ENCODE measurements at regions not wholly inside any gene's neighbourhood (a gene's known extent, or its start where the extent isn't known, plus 50 kb on each side); places are given as distances from the start of the nearest gene placed in this dataset.

DNA sequence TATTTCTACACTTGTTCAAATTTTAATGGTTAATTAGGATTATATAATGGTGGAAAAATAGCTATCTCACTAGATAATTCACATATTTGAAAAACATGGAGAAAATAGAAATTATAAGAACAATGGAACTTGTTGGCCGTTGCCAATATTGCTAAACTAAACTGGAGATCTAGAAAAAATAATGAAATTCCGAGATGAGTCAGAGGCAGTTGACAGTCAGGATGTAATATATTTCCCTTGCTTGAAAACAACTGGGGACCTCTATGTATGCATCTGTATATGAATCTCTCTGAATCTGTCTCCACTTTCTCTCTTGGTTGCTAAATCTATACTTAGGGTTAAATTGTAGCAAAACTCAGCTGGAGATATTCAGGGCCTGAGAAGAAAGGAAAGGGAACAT, 1108.2 kb upstream of the GJE1 start:
- Mint-ChIP-seq H3K27ac (no peak overlapping the region), H3K27me3 (no peaks in the 10 kb centered on the region), H3K4me1 (no peaks in the 10 kb centered on the region), H3K4me3 (no peak overlapping the region), H3K36me3 (ENCODE audit: low read depth) (no peaks in the 10 kb centered on the region), H3K9me3 (no peaks in the 10 kb centered on the region)
- ChIA-PET POLR2A (no interaction called here), CTCF (no interaction called here)
- DNase-seq = no peak
- intact Hi-C loops (cut with micrococcal nuclease) = no loop called here
- no peak for ATAC-seq (ENCODE audit: low read depth)
- TF ChIP-seq, protein P1, sequence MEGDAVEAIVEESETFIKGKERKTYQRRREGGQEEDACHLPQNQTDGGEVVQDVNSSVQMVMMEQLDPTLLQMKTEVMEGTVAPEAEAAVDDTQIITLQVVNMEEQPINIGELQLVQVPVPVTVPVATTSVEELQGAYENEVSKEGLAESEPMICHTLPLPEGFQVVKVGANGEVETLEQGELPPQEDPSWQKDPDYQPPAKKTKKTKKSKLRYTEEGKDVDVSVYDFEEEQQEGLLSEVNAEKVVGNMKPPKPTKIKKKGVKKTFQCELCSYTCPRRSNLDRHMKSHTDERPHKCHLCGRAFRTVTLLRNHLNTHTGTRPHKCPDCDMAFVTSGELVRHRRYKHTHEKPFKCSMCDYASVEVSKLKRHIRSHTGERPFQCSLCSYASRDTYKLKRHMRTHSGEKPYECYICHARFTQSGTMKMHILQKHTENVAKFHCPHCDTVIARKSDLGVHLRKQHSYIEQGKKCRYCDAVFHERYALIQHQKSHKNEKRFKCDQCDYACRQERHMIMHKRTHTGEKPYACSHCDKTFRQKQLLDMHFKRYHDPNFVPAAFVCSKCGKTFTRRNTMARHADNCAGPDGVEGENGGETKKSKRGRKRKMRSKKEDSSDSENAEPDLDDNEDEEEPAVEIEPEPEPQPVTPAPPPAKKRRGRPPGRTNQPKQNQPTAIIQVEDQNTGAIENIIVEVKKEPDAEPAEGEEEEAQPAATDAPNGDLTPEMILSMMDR (IDR thresholded peaks at IDR 0.05) = no peak

DNA sequence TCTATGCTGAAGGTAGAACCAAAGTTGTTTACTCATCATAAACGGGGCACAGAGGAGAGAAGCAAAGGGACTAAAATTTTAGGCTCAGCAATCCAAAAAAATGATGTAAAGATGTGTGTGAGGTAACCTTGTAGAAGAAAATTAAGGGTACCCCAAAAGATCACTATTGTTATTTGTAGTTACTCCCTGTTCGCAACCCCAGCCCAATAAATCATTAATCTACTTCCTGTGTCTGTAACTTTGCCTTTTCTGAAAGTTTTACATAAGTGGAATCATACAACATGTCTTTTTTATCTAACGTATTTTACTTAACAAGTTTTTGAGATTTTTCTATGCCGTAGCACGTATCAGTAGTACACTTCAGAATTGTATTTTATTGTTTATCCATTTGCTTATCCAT, 1114.8 kb upstream of the GJE1 start:
- no peaks in the 10 kb centered on the region for H3K27me3 Mint-ChIP-seq
- no peaks in the 10 kb centered on the region for H3K36me3 Mint-ChIP-seq (ENCODE audit: low read depth)
- no peak for ATAC-seq (ENCODE audit: low read depth)
- CTCF ChIA-PET = no interaction called here
- H3K4me3 Mint-ChIP-seq = no peak overlapping the region
- TF ChIP-seq, protein P1 (IDR thresholded peaks at IDR 0.05) = no peak
- DNase-seq = no peak
- intact Hi-C loops (cut with micrococcal nuclease) = no loop called here
- H3K9me3 Mint-ChIP-seq = peaks cover 4% of the 10 kb centered on the region
- POLR2A ChIA-PET = no interaction called here
- no peaks in the 10 kb centered on the region for H3K4me1 Mint-ChIP-seq
- H3K27ac Mint-ChIP-seq = no peak overlapping the region

DNA sequence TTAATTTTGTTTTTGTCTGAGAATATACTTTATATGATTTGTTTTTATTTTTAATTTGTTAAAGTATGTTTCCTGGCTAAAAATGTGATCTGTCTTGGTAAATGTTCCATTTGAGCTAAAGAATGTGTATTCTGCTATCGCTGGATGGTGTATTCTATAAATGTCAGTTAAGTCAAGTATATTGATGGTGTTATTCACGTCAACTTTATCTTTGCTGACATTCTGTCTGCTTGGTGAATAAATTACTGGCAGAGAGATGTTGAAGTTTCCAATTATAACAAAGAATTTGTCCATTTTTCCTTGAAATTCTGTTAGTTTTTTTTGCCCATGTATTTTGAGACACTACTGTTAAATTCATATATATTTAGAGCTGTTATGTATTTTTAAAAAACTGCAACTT, 1131.8 kb upstream of the GJE1 start:
- no peak overlapping the region for H3K4me3 Mint-ChIP-seq
- intact Hi-C loops (cut with micrococcal nuclease) = no loop called here
- H3K36me3 Mint-ChIP-seq (ENCODE audit: low read depth) = no peaks in the 10 kb centered on the region
- CTCF ChIA-PET = no interaction called here
- ATAC-seq (ENCODE audit: low read depth) (no peak), DNase-seq (no peak)
- TF ChIP-seq, protein P1 (IDR thresholded peaks at IDR 0.05) = no peak
- POLR2A ChIA-PET = no interaction called here
- no peaks in the 10 kb centered on the region for H3K9me3 Mint-ChIP-seq
- H3K4me1 Mint-ChIP-seq = no peaks in the 10 kb centered on the region
- no peaks in the 10 kb centered on the region for H3K27me3 Mint-ChIP-seq
- no peak overlapping the region for H3K27ac Mint-ChIP-seq

DNA sequence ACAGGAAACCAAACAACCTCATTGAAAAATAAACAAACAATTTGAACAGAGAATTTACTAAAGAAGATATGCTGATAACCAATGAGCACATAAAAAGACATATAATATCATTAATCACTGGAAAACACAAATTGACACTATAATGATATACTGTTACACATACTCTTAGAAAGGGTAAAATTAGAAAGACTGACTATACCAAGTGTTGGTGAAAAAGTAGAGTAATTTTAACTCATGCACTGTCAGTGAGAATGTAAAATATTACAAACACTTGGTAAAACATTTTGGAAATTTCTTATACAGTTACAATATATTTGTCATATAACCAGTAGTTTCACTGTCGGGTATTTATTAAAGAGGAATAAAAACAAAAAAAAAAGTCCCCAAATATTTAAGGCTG, 1139.2 kb upstream of the GJE1 start:
- Mint-ChIP-seq H3K4me1 (no peaks in the 10 kb centered on the region), H3K27ac (no peak overlapping the region), H3K9me3 (peaks cover 7% of the 10 kb centered on the region), H3K4me3 (no peak overlapping the region), H3K36me3 (ENCODE audit: low read depth) (no peaks in the 10 kb centered on the region), H3K27me3 (no peaks in the 10 kb centered on the region)
- ChIA-PET CTCF (no interaction called here), POLR2A (no interaction called here)
- TF ChIP-seq, protein P1 (IDR thresholded peaks at IDR 0.05) = no peak
- DNase-seq (no peak), ATAC-seq (ENCODE audit: low read depth) (no peak)
- intact Hi-C loops (cut with micrococcal nuclease) = no loop called here

DNA sequence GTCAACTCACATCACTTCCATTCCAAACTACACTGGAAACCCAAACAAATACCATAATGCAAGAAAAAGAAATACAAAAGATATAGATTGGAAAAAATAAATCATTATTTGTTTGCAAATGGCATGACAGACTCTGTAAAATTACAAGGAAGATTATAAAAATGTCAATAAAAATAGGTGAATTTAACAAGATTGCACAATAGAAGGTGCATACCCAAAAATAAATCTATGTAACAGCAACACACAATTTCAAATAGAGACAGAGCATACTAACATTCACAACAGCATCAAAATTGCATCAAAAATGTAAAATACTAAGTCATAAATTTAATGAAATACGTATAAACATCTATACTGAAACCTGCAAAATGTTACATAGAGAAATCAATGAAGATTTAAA, 1140.0 kb upstream of the GJE1 start:
- ChIA-PET POLR2A (no interaction called here), CTCF (no interaction called here)
- peaks cover 7% of the 10 kb centered on the region for H3K9me3 Mint-ChIP-seq
- H3K36me3 Mint-ChIP-seq (ENCODE audit: low read depth) = no peaks in the 10 kb centered on the region
- H3K27ac Mint-ChIP-seq = no peak overlapping the region
- no peak for ATAC-seq (ENCODE audit: low read depth)
- H3K27me3 Mint-ChIP-seq = no peaks in the 10 kb centered on the region
- intact Hi-C loops (cut with micrococcal nuclease) = no loop called here
- TF ChIP-seq, protein P1 (IDR thresholded peaks at IDR 0.05) = no peak
- H3K4me1 Mint-ChIP-seq = no peaks in the 10 kb centered on the region
- no peak overlapping the region for H3K4me3 Mint-ChIP-seq
- no peak for DNase-seq
